GM12878 (cell line): ENCODE measurements at regions not wholly inside any gene's neighbourhood (a gene's known extent, or its start where the extent isn't known, plus 50 kb on each side); places are given as distances from the start of the nearest gene placed in this dataset.

Experiments
- CEBPZ ChIP-seq: fragments of 150-350 bp; IDR thresholded peaks from 2 replicates; pipeline ENCODE4 v1.6.1; 2016; ENCODE audit warnings: low read depth, low read length
- EZH2 ChIP-seq: IDR thresholded peaks from 2 replicates; pipeline ENCODE4 v1.6.1; 2012; ENCODE audit warnings: low read depth, mild to moderate bottlenecking, control low read depth, inconsistent platforms, low read length, borderline replicate concordance; ENCODE audit not compliant: control insufficient read depth
- POLR2AphosphoS5 ChIP-seq: IDR thresholded peaks from 2 replicates; pipeline ENCODE4 v1.6.1; 2011; ENCODE audit warnings: mild to moderate bottlenecking, low read length, inconsistent platforms
- ZNF24 ChIP-seq: fragments of 450-650 bp; IDR thresholded peaks from 2 replicates; pipeline ENCODE4 v1.6.1; 2017; ENCODE audit warnings: antibody characterized with exemption, mild to moderate bottlenecking

- TF ChIP-seq ZNF24, result no peak
- no peak for TF ChIP-seq POLR2AphosphoS5
- TF ChIP-seq EZH2, result no peak
- no peak for TF ChIP-seq CEBPZ
These were observed 316.7 kb upstream of the TLE4 start for GRCh38 chr9:79254900-79255650.
